Endothelial cell of umbilical vein (primary cell): ENCODE measurements at regions not wholly inside any gene's neighbourhood (a gene's known extent, or its start where the extent isn't known, plus 50 kb on each side); places are given as distances from the start of the nearest gene placed in this dataset.

Source experiments
- BruUV-seq: library from RNA; stranded (reverse); fragments of 400-500 nt; replicated peaks from 2 replicates; lab custom pipeline; 2021; lab: Mats Ljungman, UMichigan
- CTCF ChIA-PET: fragments of 300-600, 350-600 bp; sonication (Branson Sonifier 250); formaldehyde crosslinking; loops from one replicate; lab custom pipeline; 2021; ENCODE audit warnings: antibody characterized with exemption, inconsistent platforms; lab: Charles Lee
- POLR2A ChIA-PET: fragments of 300-600, 350-600 bp; sonication (Branson Sonifier 250); formaldehyde crosslinking; loops from one replicate; lab custom pipeline; 2021; ENCODE audit warnings: antibody characterized with exemption, inconsistent platforms; lab: Charles Lee
- DNase-seq: peaks from one replicate; pipeline ENCODE4 v3.0.0-alpha.2; 2011; ENCODE audit warnings: low read depth, low spot score
- FAIRE-seq: peaks from 2 replicates; lab custom pipeline; 2011; peaks lifted over from hg19 to GRCh38; lab: Jason Lieb, UNC
- H2AFZ ChIP-seq: 2 replicates; pipeline ENCODE4 v1.6.0; 2012; ENCODE audit warnings: low read depth, low read length, control low read depth, inconsistent platforms
- H3K27ac ChIP-seq: 2 replicates; pipeline ENCODE4 v1.5.1; 2011; ENCODE audit warnings: low read depth, mild to moderate bottlenecking, control low read depth, low read length, moderate library complexity; ENCODE audit not compliant: insufficient read depth
- H3K27me3 ChIP-seq, 2 experiments: 2 replicates each; pipeline versions ENCODE4 v1.6.0 to v1.6.1; 2011; ENCODE audit warnings: low read length in 2 of 2, mixed read lengths in 1 of 2; ENCODE audit not compliant: control insufficient read depth in 2 of 2, insufficient read depth in 2 of 2
- H3K36me3 ChIP-seq, 2 experiments: 2 replicates in 1 of 2; 3 replicates in 1 of 2; pipeline ENCODE4 v1.5.1; 2011; ENCODE audit warnings: low read length in 2 of 2, mild to moderate bottlenecking in 1 of 2, moderate library complexity in 1 of 2; ENCODE audit not compliant: control insufficient read depth in 2 of 2, insufficient read depth in 2 of 2; ENCODE audit errors: extremely low read depth in 1 of 2
- H3K4me1 ChIP-seq: 3 replicates; pipeline ENCODE4 v1.5.1; 2011; ENCODE audit warnings: mild to moderate bottlenecking, low read length; ENCODE audit not compliant: control insufficient read depth, insufficient read depth; ENCODE audit errors: extremely low read depth
- H3K4me2 ChIP-seq: 2 replicates; pipeline ENCODE4 v1.6.1; 2011; ENCODE audit warnings: low read length, control low read depth, mixed read lengths; ENCODE audit not compliant: insufficient read depth
- H3K4me3 ChIP-seq, 3 experiments: fragments of 200-600 bp in 1 of 3; sonication (generic), shearing (Covaris generic) in 1 of 3; replicated peaks in 1 of 3; 2 replicates each; pipeline ENCODE4 v1.5.1; 2011 to 2016; ENCODE audit warnings: control low read depth in 3 of 3, low read length in 3 of 3, mild to moderate bottlenecking in 2 of 3, inconsistent platforms in 1 of 3, low read depth in 1 of 3, moderate library complexity in 1 of 3; ENCODE audit not compliant: insufficient read depth in 1 of 3
- H3K79me2 ChIP-seq: 2 replicates; pipeline ENCODE4 v1.6.0; 2012; ENCODE audit warnings: low read length, inconsistent platforms; ENCODE audit not compliant: control insufficient read depth, insufficient read depth
- H3K9ac ChIP-seq: replicated peaks from 2 replicates; pipeline ENCODE3; 2011; ENCODE audit warnings: low read length, control low read depth; ENCODE audit not compliant: insufficient read depth; ENCODE audit errors: extremely low read depth
- H3K9me1 ChIP-seq: replicated peaks from 3 replicates; pipeline ENCODE4 v1.6.0; 2011; ENCODE audit warnings: mild to moderate bottlenecking, low read length; ENCODE audit not compliant: control insufficient read depth, insufficient read depth; ENCODE audit errors: extremely low read depth
- H3K9me3 ChIP-seq: replicated peaks from 2 replicates; pipeline ENCODE4 v1.5.1; 2012; ENCODE audit warnings: low read length, inconsistent platforms; ENCODE audit not compliant: control insufficient read depth, insufficient read depth
- H4K20me1 ChIP-seq: replicated peaks from 2 replicates; pipeline ENCODE3; 2011; ENCODE audit warnings: mild to moderate bottlenecking, low read length; ENCODE audit not compliant: control insufficient read depth, insufficient read depth; ENCODE audit errors: extremely low read depth
- FOS ChIP-seq: IDR thresholded peaks from 2 replicates; pipeline ENCODE4 v1.6.1; 2011; ENCODE audit warnings: mild to moderate bottlenecking, low read length, moderate library complexity, borderline replicate concordance; ENCODE audit not compliant: insufficient read depth
- GATA2 ChIP-seq: IDR thresholded peaks from 2 replicates; pipeline ENCODE4 v1.7.0; 2011; ENCODE audit warnings: low read depth, mild to moderate bottlenecking, moderate library complexity, mixed read lengths, low read length; ENCODE audit not compliant: insufficient read length, insufficient read depth
- JUN ChIP-seq: IDR thresholded peaks from 2 replicates; pipeline ENCODE4 v1.6.1; 2011; ENCODE audit warnings: borderline replicate concordance, low read depth; ENCODE audit not compliant: insufficient read length, insufficient read depth
- MYC ChIP-seq: IDR thresholded peaks from one replicate; pipeline ENCODE4 v1.6.1; 2011; ENCODE audit warnings: mild to moderate bottlenecking, low read depth, low read length
- POLR2A ChIP-seq: IDR thresholded peaks from 2 replicates; pipeline ENCODE4 v1.6.1; 2012; ENCODE audit warnings: low read depth, mild to moderate bottlenecking, control low read depth, low read length
- POLR2AphosphoS5 ChIP-seq: IDR thresholded peaks from 2 replicates; pipeline ENCODE4 v1.6.1; 2012; ENCODE audit warnings: low read depth, mild to moderate bottlenecking, control low read depth, low read length, moderate library complexity; ENCODE audit not compliant: insufficient read depth
- dilution Hi-C: fragments of 300-500 bp; cut with MboI; formaldehyde crosslinking; loops from one replicate; pipeline ENCODE4 v1.15.0; 2019; ENCODE audit warnings: low sequenced_read_pairs; ENCODE audit not compliant: extremely low pct_ligation_motif_present
- intact Hi-C: fragments of 100-400 bp; cut with micrococcal nuclease; formaldehyde crosslinking; loops from one replicate; pipeline ENCODE4 v1.10.0; 2022
- TF ChIP-seq, protein P1 (sequence below): IDR thresholded peaks from 2 replicates; pipeline ENCODE4 v1.6.1; 2011; ENCODE audit not compliant: insufficient read depth, insufficient read length
- TF ChIP-seq, protein P2 (sequence below), 2 donors: IDR thresholded peaks; 1 replicate in 1 of 2; 2 replicates in 1 of 2; pipeline ENCODE4 v1.5.1; 2011; ENCODE audit warnings: low read length in 2 of 2, mild to moderate bottlenecking in 2 of 2, moderate library complexity in 2 of 2, control low read depth in 1 of 2, inconsistent platforms in 1 of 2, low read depth in 1 of 2; ENCODE audit not compliant: insufficient read depth in 1 of 2; ENCODE audit errors: extremely low read depth in 1 of 2

DNA sequence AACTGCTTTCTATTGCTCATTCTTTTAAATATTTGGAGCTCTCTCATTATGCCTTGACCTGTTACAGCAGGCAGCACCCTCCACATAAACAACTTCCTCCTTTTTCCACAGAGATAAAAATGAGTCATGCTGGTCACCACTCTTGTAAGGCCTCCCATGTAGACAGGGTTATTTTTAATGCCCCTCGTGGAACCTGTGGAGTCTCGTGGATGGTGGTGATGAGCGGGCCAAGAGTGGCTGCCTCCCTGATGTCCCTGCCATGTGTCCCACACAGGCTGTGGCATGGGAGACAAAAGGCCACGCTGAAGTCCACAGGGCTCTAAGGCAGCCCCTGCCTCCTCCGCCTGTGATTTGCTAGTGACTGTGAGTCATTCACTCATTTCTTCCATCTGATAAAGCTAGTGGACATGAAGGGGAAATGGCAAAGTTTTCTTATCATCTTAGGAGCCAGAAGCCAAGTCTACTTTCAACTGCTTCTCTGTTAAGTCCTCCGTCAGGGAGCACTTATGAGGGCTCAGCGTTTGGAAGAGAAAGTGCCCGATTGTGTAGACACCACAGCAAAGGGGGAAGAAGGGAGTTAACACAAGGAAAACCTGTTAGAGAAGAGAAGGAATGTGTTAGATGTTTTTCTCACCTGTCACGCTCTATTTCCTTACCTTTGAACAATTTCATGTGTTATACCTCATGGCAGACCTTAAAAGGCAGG lies 121.6 kb upstream of the FAT1 start:
- BruUV-seq: TSS peak; percentile 72
- H3K4me2 ChIP-seq: peak overlapping the region; percentile 88
- FAIRE-seq: peak; percentile 90
- peaks cover 31% of the 10 kb centered on the region for H3K4me1 ChIP-seq
- ChIA-PET POLR2A (no interaction called here), CTCF (interaction anchor here (1.1 to 1.9 kb wide), 6 partner anchors 10 to 119 kb away, joined by 3 to 8 read pairs (median 5); no protein-coding TSS in a partner anchor)
- peak overlapping the region; percentile 95 for H3K27ac ChIP-seq
- peak overlapping the region; percentile 63 for H2AFZ ChIP-seq
- H3K79me2 ChIP-seq: no peaks in the 10 kb centered on the region
- H3K9ac ChIP-seq: peak overlapping the region; percentile 90
- H3K27me3 ChIP-seq: no peaks in the 10 kb centered on the region
- no peaks in the 10 kb centered on the region for H3K36me3 ChIP-seq
- peak overlapping the region in 1 of 3 experiments; percentile 34 for H3K4me3 ChIP-seq
- DNase-seq: peak; percentile 95
- H3K9me1 ChIP-seq: no peaks in the 10 kb centered on the region
- H3K9me3 ChIP-seq: no peaks in the 10 kb centered on the region
- intact Hi-C loops: loop anchor here (1.0 to 2.0 kb wide), 4 partner anchors 16 to 92 kb away; no protein-coding TSS in a partner anchor
- dilution Hi-C loops: no loop called here
- H4K20me1 ChIP-seq: no peaks in the 10 kb centered on the region
- TF ChIP-seq, protein P1, sequence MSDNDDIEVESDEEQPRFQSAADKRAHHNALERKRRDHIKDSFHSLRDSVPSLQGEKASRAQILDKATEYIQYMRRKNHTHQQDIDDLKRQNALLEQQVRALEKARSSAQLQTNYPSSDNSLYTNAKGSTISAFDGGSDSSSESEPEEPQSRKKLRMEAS: peak; percentile 24
- TF ChIP-seq FOS (peak; percentile 84), JUN (peak; percentile 89), POLR2A (peak; percentile 18), MYC (no peak), GATA2 (peak; percentile 86), POLR2AphosphoS5 (peak; percentile 66)
- TF ChIP-seq, protein P2, sequence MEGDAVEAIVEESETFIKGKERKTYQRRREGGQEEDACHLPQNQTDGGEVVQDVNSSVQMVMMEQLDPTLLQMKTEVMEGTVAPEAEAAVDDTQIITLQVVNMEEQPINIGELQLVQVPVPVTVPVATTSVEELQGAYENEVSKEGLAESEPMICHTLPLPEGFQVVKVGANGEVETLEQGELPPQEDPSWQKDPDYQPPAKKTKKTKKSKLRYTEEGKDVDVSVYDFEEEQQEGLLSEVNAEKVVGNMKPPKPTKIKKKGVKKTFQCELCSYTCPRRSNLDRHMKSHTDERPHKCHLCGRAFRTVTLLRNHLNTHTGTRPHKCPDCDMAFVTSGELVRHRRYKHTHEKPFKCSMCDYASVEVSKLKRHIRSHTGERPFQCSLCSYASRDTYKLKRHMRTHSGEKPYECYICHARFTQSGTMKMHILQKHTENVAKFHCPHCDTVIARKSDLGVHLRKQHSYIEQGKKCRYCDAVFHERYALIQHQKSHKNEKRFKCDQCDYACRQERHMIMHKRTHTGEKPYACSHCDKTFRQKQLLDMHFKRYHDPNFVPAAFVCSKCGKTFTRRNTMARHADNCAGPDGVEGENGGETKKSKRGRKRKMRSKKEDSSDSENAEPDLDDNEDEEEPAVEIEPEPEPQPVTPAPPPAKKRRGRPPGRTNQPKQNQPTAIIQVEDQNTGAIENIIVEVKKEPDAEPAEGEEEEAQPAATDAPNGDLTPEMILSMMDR (IDR thresholded peaks at IDR 0.05; ENCODE audit: extremely low read depth in 1 of 2, insufficient read depth in 1 of 2, low read depth in 1 of 2, low read length in 2 of 2): no peak
